HEK293 (cell line): ENCODE measurements at regions not wholly inside any gene's neighbourhood (a gene's known extent, or its start where the extent isn't known, plus 50 kb on each side); places are given as distances from the start of the nearest gene placed in this dataset.

Source experiments
- CTCF ChIA-PET: fragments of 350-600 bp; formaldehyde crosslinking; extraction: SDS; loops from one replicate; lab custom pipeline; 2021; ENCODE audit warnings: antibody characterized with exemption; lab: Yijun Ruan, JAX
- POLR2A ChIA-PET: fragments of 300-600 bp; formaldehyde crosslinking; extraction: SDS; loops from one replicate; lab custom pipeline; 2020; ENCODE audit warnings: antibody characterized with exemption, inconsistent platforms; lab: Yijun Ruan, JAX
- H3K27ac ChIP-seq: fragments of 200-500 bp; sonication (Bioruptor generic); 2 replicates; pipeline ENCODE4 v1.5.1; 2014; ENCODE audit warnings: low read depth, low read length, control low read depth, inconsistent platforms; ENCODE audit errors: extremely low read depth
- H3K36me3 ChIP-seq, 2 experiments: fragments of 200-500 bp in 1 of 2; sonication (Bioruptor generic) in 1 of 2; 1 replicate in 1 of 2; 2 replicates in 1 of 2; pipeline ENCODE4 v1.5.1; 2014 to 2017; ENCODE audit warnings: inconsistent platforms in 2 of 2, low read length in 2 of 2; ENCODE audit not compliant: control insufficient read depth in 2 of 2, insufficient read depth in 1 of 2
- H3K4me1 ChIP-seq: fragments of 200-500 bp; sonication (Bioruptor generic); 2 replicates; pipeline ENCODE4 v1.5.1; 2014; ENCODE audit warnings: mild to moderate bottlenecking, low read length, inconsistent platforms; ENCODE audit not compliant: control insufficient read depth, insufficient read depth
- H3K4me3 ChIP-seq: 2 replicates; pipeline ENCODE4 v1.5.1; 2011; ENCODE audit warnings: low read depth, mild to moderate bottlenecking, control low read depth, low read length, moderate library complexity
- H3K9me3 ChIP-seq: fragments of 200-500 bp; sonication (Bioruptor generic); 2 replicates; pipeline ENCODE4 v1.5.1; 2014; ENCODE audit warnings: low read depth, low read length, inconsistent platforms; ENCODE audit not compliant: control insufficient read depth, insufficient read depth
- FEZF1 ChIP-seq: fragments of 450-650 bp; formaldehyde crosslinking; IDR thresholded peaks from 2 replicates; pipeline ENCODE4 v1.5.1; 2016; ENCODE audit warnings: missing biosample characterization, missing genetic modification characterization
- HOXC10 ChIP-seq: sonication (generic); formaldehyde crosslinking; IDR thresholded peaks from 2 replicates; pipeline ENCODE4 v1.8.1; 2023; ENCODE audit warnings: mild to moderate bottlenecking, missing genetic modification reagents
- KLF1 ChIP-seq: fragments of 450-650 bp; formaldehyde crosslinking; IDR thresholded peaks from 2 replicates; pipeline ENCODE4 v1.5.1; 2016; ENCODE audit warnings: missing biosample characterization, missing genetic modification characterization
- SP7 ChIP-seq: fragments of 450-650 bp; formaldehyde crosslinking; IDR thresholded peaks from 2 replicates; pipeline ENCODE4 v1.5.1; 2016; ENCODE audit warnings: missing biosample characterization, missing genetic modification characterization
- ZBTB17 ChIP-seq: fragments of 450-650 bp; formaldehyde crosslinking; IDR thresholded peaks from 2 replicates; pipeline ENCODE4 v1.5.1; 2016; ENCODE audit warnings: missing biosample characterization, missing genetic modification characterization
- ZBTB7A ChIP-seq: fragments of 450-650 bp; formaldehyde crosslinking; IDR thresholded peaks from 2 replicates; pipeline ENCODE4 v1.5.1; 2016; ENCODE audit warnings: low read depth, missing biosample characterization, missing genetic modification characterization
- ZBTB8A ChIP-seq: fragments of 450-650 bp; formaldehyde crosslinking; IDR thresholded peaks from 2 replicates; pipeline ENCODE4 v1.5.1; 2016; ENCODE audit warnings: missing biosample characterization, missing genetic modification characterization
- ZNF140 ChIP-seq: fragments of 450-650 bp; formaldehyde crosslinking; IDR thresholded peaks from 2 replicates; pipeline ENCODE4 v1.5.1; 2016; ENCODE audit warnings: missing biosample characterization, missing genetic modification characterization
- ZNF16 ChIP-seq: fragments of 450-650 bp; formaldehyde crosslinking; IDR thresholded peaks from 2 replicates; pipeline ENCODE4 v1.5.1; 2016; ENCODE audit warnings: low read depth, missing biosample characterization, missing genetic modification characterization
- ZNF24 ChIP-seq: fragments of 450-650 bp; formaldehyde crosslinking; IDR thresholded peaks from 2 replicates; pipeline ENCODE4 v1.5.1; 2016; ENCODE audit warnings: missing biosample characterization, missing genetic modification characterization
- ZNF274 ChIP-seq, 2 experiments: fragments of 200-500 bp in 1 of 2; fragments of 450-650 bp in 1 of 2; sonication (Bioruptor generic) in 1 of 2; formaldehyde crosslinking in 1 of 2; IDR thresholded peaks; 2 replicates each; pipeline versions ENCODE4 v1.5.1 to v1.6.1; 2014 to 2016; ENCODE audit warnings: borderline replicate concordance in 1 of 2, inconsistent platforms in 1 of 2, low read length in 1 of 2, missing biosample characterization in 1 of 2, missing genetic modification characterization in 1 of 2
- ZNF391 ChIP-seq: fragments of 450-650 bp; formaldehyde crosslinking; IDR thresholded peaks from 2 replicates; pipeline ENCODE4 v1.5.1; 2016; ENCODE audit warnings: low read depth, missing biosample characterization, missing genetic modification characterization, borderline replicate concordance
- ZNF654 ChIP-seq: fragments of 450-650 bp; formaldehyde crosslinking; IDR thresholded peaks from 2 replicates; pipeline ENCODE4 v1.5.1; 2016; ENCODE audit warnings: low read depth, missing biosample characterization, missing genetic modification characterization
- ZNF701 ChIP-seq: fragments of 450-650 bp; formaldehyde crosslinking; IDR thresholded peaks from 2 replicates; pipeline ENCODE4 v1.5.1; 2016; ENCODE audit warnings: missing biosample characterization, missing genetic modification characterization
- ZNF747 ChIP-seq: fragments of 450-650 bp; formaldehyde crosslinking; IDR thresholded peaks from 2 replicates; pipeline ENCODE4 v1.5.1; 2016; ENCODE audit warnings: missing biosample characterization, missing genetic modification characterization
- ZNF777 ChIP-seq: fragments of 450-650 bp; formaldehyde crosslinking; IDR thresholded peaks from 2 replicates; pipeline ENCODE4 v1.5.1; 2017; ENCODE audit warnings: missing biosample characterization, missing genetic modification characterization, borderline replicate concordance
- TF ChIP-seq, protein P1 (sequence below): fragments of 450-650 bp; formaldehyde crosslinking; IDR thresholded peaks from 2 replicates; pipeline ENCODE4 v1.5.1; 2016; ENCODE audit warnings: missing biosample characterization, missing genetic modification characterization, borderline replicate concordance
- TF ChIP-seq, protein P2 (sequence below): fragments of 450-650 bp; formaldehyde crosslinking; IDR thresholded peaks from 2 replicates; pipeline ENCODE4 v1.5.1; 2016; ENCODE audit warnings: missing biosample characterization, missing genetic modification characterization
- TF ChIP-seq, protein P3 (sequence below): fragments of 450-650 bp; formaldehyde crosslinking; IDR thresholded peaks from 2 replicates; pipeline ENCODE4 v1.5.1; 2016; ENCODE audit warnings: missing biosample characterization, missing genetic modification characterization
- TF ChIP-seq, protein P4 (sequence below): sonication (generic); formaldehyde crosslinking; IDR thresholded peaks from 2 replicates; pipeline ENCODE4 v1.8.1; 2022; ENCODE audit warnings: mild to moderate bottlenecking, moderate library complexity, missing genetic modification reagents
- TF ChIP-seq, protein P5 (sequence below): fragments of 450-650 bp; formaldehyde crosslinking; IDR thresholded peaks from 2 replicates; pipeline ENCODE4 v1.5.1; 2016; ENCODE audit warnings: missing biosample characterization, missing genetic modification characterization, borderline replicate concordance
- TF ChIP-seq, protein P6 (sequence below): fragments of 450-650 bp; formaldehyde crosslinking; IDR thresholded peaks from 2 replicates; pipeline ENCODE4 v1.5.1; 2017; ENCODE audit warnings: missing biosample characterization, missing genetic modification characterization

DNA sequence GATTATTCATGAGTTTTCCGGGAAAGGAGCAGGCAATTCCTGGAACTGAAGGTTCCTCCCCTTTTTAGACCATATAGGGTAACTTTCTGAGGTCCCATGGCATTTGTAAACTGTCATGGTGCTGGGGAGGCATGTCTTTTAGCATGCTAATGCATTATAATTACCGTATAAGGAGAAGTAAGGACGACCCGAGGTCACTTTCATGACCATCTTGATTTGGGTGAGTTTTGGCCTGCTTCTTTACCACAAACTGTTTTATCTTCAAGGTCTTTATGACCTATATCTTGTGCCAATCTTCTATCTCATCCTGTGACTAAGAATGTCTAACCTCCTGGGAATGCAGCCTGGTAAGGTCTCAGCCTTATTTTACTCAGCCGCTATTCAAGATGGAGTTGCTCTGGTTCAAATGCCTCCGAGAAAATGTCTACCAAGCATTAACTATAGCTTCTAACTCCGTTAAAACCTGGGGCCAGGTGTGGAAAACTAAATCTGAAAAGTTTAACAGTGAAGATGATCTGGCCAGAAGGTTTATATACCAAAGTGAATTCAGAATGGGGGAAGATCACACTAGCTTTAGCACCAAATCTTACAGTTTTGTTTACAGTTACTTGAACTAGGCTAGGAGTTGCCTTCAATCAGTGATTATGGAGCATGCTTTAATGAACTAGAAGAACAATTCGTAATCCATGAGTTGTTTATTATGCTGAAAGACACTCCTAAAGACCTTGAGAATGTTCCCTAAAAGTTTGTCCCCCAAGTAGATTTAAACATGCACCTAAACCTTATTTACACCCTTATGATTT lies 80.0 kb upstream of the TOP1 start (continued):
- TF ChIP-seq FEZF1 (tag by site-specific recombination) (no peak), KLF1 (no peak), HOXC10 (CRISPR knock-in tag) (no peak)

DNA sequence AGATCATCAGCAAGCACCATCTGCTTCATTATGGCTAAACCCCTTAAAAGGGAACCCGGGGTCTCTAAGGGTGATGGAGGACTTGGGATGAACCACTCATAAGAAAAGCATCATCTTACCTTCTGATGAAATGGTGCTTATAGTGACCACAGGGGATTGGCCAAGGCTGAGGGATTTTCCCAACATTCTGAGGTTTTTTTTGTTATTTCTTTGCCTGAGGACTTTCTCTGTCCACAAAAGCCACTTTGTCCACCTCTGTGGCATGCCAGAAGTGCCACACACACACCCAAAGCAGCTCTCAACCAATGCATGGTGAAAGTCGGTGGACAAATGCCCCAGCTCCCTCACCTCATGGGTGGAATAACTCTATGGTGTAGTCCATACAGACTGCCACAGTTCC lies 79.3 kb upstream of the TOP1 start:
- Histone ChIP-seq H3K4me3 (no peak overlapping the region), H3K4me1 (no peaks in the 10 kb centered on the region), H3K9me3 (no peaks in the 10 kb centered on the region), H3K36me3 (no peaks in the 10 kb centered on the region), H3K27ac (no peak overlapping the region)
- TF ChIP-seq ZNF701 (tag by site-specific recombination) (no peak), ZNF274 (IDR thresholded peaks at IDR 0.05; ENCODE audit: low read length) (no peak), ZNF274 (tag by site-specific recombination; IDR thresholded peaks at IDR 0.05; ENCODE audit: borderline replicate concordance) (no peak), ZBTB7A (tag by site-specific recombination) (no peak), ZNF391 (tag by site-specific recombination) (no peak), ZNF747 (tag by site-specific recombination) (no peak), ZBTB8A (no peak), ZNF777 (tag by site-specific recombination) (no peak), ZBTB17 (tag by site-specific recombination) (no peak)
- TF ChIP-seq, protein P1, sequence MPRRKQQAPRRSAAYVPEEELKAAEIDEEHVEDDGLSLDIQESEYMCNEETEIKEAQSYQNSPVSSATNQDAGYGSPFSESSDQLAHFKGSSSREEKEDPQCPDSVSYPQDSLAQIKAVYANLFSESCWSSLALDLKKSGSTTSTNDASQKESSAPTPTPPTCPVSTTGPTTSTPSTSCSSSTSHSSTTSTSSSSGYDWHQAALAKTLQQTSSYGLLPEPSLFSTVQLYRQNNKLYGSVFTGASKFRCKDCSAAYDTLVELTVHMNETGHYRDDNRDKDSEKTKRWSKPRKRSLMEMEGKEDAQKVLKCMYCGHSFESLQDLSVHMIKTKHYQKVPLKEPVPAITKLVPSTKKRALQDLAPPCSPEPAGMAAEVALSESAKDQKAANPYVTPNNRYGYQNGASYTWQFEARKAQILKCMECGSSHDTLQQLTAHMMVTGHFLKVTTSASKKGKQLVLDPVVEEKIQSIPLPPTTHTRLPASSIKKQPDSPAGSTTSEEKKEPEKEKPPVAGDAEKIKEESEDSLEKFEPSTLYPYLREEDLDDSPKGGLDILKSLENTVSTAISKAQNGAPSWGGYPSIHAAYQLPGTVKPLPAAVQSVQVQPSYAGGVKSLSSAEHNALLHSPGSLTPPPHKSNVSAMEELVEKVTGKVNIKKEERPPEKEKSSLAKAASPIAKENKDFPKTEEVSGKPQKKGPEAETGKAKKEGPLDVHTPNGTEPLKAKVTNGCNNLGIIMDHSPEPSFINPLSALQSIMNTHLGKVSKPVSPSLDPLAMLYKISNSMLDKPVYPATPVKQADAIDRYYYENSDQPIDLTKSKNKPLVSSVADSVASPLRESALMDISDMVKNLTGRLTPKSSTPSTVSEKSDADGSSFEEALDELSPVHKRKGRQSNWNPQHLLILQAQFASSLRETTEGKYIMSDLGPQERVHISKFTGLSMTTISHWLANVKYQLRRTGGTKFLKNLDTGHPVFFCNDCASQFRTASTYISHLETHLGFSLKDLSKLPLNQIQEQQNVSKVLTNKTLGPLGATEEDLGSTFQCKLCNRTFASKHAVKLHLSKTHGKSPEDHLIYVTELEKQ = no peak
- TF ChIP-seq, protein P2, sequence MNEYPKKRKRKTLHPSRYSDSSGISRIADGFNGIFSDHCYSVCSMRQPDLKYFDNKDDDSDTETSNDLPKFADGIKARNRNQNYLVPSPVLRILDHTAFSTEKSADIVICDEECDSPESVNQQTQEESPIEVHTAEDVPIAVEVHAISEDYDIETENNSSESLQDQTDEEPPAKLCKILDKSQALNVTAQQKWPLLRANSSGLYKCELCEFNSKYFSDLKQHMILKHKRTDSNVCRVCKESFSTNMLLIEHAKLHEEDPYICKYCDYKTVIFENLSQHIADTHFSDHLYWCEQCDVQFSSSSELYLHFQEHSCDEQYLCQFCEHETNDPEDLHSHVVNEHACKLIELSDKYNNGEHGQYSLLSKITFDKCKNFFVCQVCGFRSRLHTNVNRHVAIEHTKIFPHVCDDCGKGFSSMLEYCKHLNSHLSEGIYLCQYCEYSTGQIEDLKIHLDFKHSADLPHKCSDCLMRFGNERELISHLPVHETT (tag by site-specific recombination) = no peak
- ChIA-PET POLR2A (no interaction called here), CTCF (interaction anchor here (1.0 to 1.5 kb wide), 2 partner anchors 13 to 208 kb away, joined by 3 to 5 read pairs; no protein-coding TSS in a partner anchor)

DNA sequence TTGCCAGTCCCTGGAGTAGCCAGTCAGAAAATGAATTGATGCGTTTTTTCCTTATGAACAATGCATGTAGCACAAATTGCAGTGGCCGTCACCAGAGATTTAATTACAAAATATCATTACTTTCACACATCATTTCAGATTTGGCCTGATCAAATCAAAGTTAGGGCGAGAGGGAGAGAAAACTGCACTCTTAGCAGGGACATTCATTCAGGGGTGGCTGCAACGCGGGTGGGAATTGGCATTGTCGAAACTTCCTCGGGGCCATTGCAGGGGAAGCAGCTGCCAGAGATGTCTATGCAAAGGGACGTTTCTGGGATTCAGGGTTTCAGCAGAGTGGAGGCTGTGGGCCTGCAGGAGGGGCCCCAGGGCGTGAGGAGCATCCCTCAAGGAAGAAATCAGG lies 76.5 kb upstream of the TOP1 start:
- ChIA-PET CTCF (interaction anchor here (0.8 to 2.3 kb wide), 6 partner anchors 11 to 1333 kb away, joined by 3 to 8 read pairs (median 6); no protein-coding TSS in a partner anchor), POLR2A (no interaction called here)
- no peak overlapping the region for H3K4me3 ChIP-seq
- H3K9me3 ChIP-seq = no peaks in the 10 kb centered on the region
- H3K27ac ChIP-seq = no peak overlapping the region
- H3K36me3 ChIP-seq = no peaks in the 10 kb centered on the region
- H3K4me1 ChIP-seq = no peaks in the 10 kb centered on the region
- TF ChIP-seq ZNF16 (tag by site-specific recombination) = no peak
- TF ChIP-seq, protein P3, sequence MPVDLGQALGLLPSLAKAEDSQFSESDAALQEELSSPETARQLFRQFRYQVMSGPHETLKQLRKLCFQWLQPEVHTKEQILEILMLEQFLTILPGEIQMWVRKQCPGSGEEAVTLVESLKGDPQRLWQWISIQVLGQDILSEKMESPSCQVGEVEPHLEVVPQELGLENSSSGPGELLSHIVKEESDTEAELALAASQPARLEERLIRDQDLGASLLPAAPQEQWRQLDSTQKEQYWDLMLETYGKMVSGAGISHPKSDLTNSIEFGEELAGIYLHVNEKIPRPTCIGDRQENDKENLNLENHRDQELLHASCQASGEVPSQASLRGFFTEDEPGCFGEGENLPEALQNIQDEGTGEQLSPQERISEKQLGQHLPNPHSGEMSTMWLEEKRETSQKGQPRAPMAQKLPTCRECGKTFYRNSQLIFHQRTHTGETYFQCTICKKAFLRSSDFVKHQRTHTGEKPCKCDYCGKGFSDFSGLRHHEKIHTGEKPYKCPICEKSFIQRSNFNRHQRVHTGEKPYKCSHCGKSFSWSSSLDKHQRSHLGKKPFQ (tag by site-specific recombination) = no peak
- TF ChIP-seq, protein P4, sequence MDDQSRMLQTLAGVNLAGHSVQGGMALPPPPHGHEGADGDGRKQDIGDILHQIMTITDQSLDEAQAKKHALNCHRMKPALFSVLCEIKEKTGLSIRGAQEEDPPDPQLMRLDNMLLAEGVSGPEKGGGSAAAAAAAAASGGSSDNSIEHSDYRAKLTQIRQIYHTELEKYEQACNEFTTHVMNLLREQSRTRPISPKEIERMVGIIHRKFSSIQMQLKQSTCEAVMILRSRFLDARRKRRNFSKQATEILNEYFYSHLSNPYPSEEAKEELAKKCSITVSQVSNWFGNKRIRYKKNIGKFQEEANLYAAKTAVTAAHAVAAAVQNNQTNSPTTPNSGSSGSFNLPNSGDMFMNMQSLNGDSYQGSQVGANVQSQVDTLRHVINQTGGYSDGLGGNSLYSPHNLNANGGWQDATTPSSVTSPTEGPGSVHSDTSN = no peak
- no peak for TF ChIP-seq ZNF24
- TF ChIP-seq, protein P5, sequence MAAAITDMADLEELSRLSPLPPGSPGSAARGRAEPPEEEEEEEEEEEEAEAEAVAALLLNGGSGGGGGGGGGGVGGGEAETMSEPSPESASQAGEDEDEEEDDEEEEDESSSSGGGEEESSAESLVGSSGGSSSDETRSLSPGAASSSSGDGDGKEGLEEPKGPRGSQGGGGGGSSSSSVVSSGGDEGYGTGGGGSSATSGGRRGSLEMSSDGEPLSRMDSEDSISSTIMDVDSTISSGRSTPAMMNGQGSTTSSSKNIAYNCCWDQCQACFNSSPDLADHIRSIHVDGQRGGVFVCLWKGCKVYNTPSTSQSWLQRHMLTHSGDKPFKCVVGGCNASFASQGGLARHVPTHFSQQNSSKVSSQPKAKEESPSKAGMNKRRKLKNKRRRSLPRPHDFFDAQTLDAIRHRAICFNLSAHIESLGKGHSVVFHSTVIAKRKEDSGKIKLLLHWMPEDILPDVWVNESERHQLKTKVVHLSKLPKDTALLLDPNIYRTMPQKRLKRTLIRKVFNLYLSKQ (tag by site-specific recombination) = no peak
- TF ChIP-seq ZNF654 = no peak
- TF ChIP-seq SP7 (tag by site-specific recombination) = no peak
- TF ChIP-seq, protein P6, sequence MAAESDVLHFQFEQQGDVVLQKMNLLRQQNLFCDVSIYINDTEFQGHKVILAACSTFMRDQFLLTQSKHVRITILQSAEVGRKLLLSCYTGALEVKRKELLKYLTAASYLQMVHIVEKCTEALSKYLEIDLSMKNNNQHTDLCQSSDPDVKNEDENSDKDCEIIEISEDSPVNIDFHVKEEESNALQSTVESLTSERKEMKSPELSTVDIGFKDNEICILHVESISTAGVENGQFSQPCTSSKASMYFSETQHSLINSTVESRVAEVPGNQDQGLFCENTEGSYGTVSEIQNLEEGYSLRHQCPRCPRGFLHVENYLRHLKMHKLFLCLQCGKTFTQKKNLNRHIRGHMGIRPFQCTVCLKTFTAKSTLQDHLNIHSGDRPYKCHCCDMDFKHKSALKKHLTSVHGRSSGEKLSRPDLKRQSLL = no peak
- no peak for TF ChIP-seq ZNF140 (tag by site-specific recombination)
